ENCODE measurements at regions not wholly inside any gene's neighbourhood (a gene's known extent, or its start where the extent isn't known, plus 50 kb on each side); places are given as distances from the start of the nearest gene placed in this dataset.

DNA sequence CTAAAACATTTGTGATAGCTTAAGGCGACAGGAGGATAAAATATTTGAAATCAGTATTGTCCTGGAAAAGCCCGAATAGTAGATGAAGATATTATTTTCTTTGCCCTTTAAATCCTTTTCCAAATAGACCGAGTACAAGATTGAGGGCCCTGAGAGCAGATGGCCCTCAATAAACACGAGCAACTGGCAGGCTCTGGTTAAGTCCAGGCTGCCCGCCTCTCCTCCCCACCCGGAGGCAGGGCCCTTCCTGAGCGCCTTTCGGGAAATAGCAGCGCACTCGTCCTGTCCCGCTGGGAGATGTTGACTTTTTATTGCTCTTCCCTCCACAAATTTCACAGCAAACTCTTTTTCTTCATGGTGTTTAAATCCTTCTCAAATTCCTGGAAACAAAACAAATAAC, 50.8 kb upstream of the MAX start:
- TF ChIP-seq POLR2A (IDR thresholded peaks at IDR 0.05; ENCODE audit: low read depth, low read length) (no peak), TAF1 (IDR thresholded peaks at IDR 0.05; ENCODE audit: borderline replicate concordance, low read depth, low read length) (no peak), POLR2AphosphoS5 (IDR thresholded peaks at IDR 0.05; ENCODE audit: low read depth, low read length) (no peak)
- no peak for FAIRE-seq
- no peak for DNase-seq (ENCODE audit: insufficient read length)

DNA sequence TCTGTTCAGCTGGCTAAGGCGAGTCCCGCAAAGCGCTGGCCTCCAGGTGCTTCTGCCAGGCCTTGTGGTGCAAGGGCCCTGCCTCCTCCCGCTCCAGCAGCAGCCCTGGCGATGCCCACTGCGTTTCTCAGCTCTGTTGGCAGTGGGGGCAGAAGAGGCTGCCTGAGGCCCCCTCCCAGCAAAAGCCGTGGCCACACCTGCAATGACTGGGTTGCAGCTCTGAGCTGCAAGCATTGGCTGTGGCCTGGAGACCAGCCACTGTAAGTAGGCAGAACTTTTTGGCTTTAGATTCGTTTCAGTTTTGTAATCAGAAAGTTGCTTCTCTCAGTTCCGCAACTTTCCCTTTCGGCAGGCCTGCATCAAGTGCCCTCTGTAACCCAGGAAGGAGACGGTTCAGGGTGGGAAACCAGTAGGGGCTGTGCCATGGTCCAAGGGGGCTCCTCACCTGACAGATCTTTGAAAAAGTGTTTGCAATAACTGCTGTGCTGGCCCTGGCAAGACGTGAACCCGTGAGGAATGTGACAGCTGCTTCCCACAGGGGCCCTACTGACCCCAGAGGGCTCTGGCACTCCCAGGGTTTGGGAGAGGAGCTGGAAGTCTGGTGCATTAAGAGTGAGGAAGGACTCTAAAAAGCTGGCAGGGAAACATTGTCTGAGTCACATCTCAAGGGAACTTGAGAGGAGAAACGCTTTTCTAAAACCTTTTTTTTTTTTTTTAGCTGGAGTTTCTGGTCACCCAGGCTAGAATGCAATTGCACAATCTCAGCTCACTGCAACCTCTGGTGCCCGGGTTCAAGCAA, 54.5 kb upstream of the MAX start:
- TF ChIP-seq POLR2A (IDR thresholded peaks at IDR 0.05; ENCODE audit: low read depth, low read length) (no peak), TAF1 (IDR thresholded peaks at IDR 0.05; ENCODE audit: borderline replicate concordance, low read depth, low read length) (no peak)
- peak; percentile 52 for DNase-seq (ENCODE audit: insufficient read length)
- peak; percentile 24 for FAIRE-seq

DNA sequence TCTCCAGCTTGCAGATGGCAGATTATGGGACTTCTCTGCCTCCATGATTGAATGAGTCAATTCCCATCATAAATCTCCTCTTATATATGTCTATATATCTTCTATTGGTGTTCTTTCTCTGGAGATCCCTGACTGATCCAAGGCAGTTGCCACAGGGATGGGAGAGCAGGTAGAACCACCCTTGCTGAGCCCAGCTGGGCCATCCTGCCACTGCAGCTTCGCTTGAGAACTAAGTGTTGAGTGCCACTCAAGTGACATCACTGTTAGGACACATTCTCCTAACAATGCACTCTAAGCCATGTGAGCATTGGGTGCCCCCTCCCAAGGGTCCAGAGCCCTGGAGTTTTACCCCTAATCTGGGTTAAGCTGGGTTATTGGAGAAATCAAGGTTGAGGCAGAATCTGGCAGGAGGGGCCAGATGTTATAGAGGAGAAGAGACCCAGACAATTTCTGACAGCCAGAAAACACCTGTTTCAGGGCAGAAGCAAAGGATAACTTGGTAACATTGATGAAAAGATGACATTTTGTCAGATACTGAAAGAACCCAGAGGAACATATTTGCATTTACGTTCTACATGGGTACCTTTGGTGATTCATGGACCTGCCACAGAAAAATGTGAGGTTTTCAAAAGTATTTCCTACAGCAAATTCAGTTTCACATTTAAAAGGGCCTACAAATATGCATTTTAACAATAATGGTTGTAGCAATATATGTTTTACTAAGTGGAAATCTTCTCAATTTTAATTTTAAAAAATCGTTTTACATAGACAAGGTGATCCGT, 57.2 kb upstream of the MAX start:
- DNase-seq (ENCODE audit: insufficient read length) (no peak), FAIRE-seq (peak; percentile 40)
- no peak for TF ChIP-seq POLR2A (IDR thresholded peaks at IDR 0.05; ENCODE audit: low read depth, low read length)
- TF ChIP-seq POLR2AphosphoS5 (IDR thresholded peaks at IDR 0.05; ENCODE audit: low read depth, low read length) = no peak
- TF ChIP-seq TAF1 (IDR thresholded peaks at IDR 0.05; ENCODE audit: borderline replicate concordance, low read depth, low read length) = no peak

DNA sequence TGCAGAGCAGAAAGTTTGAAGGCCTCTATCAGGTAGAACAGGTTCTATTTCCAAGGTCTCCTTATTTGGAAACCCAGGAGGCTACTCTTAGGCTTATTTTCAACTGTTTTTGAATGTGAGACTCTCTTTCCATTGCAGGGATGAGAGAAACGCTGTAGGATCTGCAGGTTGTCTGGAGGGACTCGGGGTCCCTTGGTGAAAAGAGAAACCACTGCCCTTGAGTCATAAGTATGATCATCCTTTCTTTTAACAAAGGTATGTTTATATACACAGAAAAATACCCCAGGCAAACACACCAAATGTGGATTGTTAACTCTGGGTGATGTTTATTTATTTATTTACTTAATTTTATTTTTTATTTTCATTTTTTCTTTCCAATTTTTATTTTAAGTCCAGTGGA, 57.8 kb upstream of the MAX start:
- TF ChIP-seq POLR2A (IDR thresholded peaks at IDR 0.05; ENCODE audit: low read depth, low read length) = no peak
- TF ChIP-seq TAF1 (IDR thresholded peaks at IDR 0.05; ENCODE audit: borderline replicate concordance, low read depth, low read length) = no peak
- TF ChIP-seq POLR2AphosphoS5 (IDR thresholded peaks at IDR 0.05; ENCODE audit: low read depth, low read length) = no peak
- FAIRE-seq (no peak), DNase-seq (ENCODE audit: insufficient read length) (no peak)

DNA sequence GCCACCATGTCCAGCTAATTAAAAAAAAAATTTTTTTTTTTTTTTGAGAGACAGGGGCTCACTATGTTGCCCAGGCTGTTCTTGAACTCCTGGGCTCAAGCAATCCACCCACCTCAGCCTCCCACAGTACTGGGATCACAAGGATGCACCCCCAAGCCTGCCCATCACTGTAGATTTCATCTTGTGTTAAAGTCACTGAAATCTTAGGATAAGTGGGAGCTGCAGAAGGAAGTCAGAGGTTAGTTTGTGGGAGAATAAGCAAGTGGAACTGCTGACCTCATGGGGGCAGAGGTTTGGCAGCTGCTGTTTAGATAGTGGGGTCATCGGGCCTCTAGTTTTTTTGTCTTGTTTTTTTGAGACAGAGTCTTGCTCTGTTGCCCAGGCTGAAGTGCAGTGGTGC, 59.7 kb upstream of the MAX start:
- TF ChIP-seq POLR2AphosphoS5 (IDR thresholded peaks at IDR 0.05; ENCODE audit: low read depth, low read length) = no peak
- no peak for TF ChIP-seq POLR2A (IDR thresholded peaks at IDR 0.05; ENCODE audit: low read depth, low read length)
- no peak for TF ChIP-seq TAF1 (IDR thresholded peaks at IDR 0.05; ENCODE audit: borderline replicate concordance, low read depth, low read length)
- DNase-seq (ENCODE audit: insufficient read length) (no peak), FAIRE-seq (no peak)

DNA sequence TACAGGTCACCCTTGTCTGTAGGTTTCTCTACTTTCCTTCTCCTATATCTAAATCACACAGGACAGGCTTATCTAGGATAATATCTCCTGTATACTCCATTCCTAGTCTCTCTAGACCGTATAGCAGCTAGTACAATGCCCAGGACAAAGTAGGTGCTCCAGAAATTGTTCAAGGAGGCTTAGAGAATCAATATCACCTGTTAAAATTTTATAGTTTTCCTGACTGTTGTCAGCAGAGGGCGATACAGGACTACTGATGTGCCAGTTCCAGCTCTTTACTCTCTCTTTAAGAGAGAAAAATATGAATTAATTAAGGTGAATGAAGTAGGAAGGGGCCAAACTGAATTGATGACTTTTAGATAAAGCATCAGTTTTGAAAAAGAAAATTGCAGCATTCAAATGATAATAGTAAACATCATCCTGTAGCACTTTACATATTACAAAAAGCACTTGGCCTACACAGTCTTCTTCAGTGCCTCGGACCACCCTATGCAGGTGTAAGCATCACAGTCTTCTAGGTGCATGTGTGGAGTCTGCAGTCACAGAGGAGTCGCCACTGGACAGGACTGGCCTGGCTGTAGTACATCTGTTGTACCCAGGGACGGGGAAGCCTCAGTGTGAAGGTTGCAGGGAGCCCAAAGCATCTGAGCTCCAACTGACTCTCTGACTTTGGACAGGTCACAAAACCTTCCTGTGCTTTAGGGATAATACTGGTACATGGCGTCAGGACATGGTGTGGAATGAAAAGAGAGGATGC, 61.9 kb upstream of the MAX start:
- DNase-seq (ENCODE audit: insufficient read length) (no peak), FAIRE-seq (peak; percentile 69)
- TF ChIP-seq POLR2AphosphoS5 (IDR thresholded peaks at IDR 0.05; ENCODE audit: low read depth, low read length) (no peak), TAF1 (IDR thresholded peaks at IDR 0.05; ENCODE audit: borderline replicate concordance, low read depth, low read length) (no peak), POLR2A (IDR thresholded peaks at IDR 0.05; ENCODE audit: low read depth, low read length) (no peak)

DNA sequence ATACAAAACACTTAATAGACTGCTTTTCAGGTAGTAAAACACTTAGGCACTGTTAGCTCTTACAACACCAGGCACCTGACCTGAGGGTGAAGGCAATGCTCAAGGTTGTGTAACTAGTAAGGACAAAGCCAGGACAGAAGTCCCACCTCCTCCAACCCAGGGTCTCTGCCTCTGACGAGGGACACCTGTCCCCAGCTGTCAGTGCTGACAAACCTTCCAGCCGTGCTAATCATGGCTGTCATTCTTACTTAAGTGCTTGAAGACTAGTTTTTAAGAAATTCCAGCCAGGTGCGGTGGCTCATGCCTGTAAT, 62.5 kb upstream of the MAX start:
- DNase-seq (ENCODE audit: insufficient read length) (no peak), FAIRE-seq (no peak)
- TF ChIP-seq POLR2A (IDR thresholded peaks at IDR 0.05; ENCODE audit: low read depth, low read length) (no peak), POLR2AphosphoS5 (IDR thresholded peaks at IDR 0.05; ENCODE audit: low read depth, low read length) (no peak), TAF1 (IDR thresholded peaks at IDR 0.05; ENCODE audit: borderline replicate concordance, low read depth, low read length) (no peak)

DNA sequence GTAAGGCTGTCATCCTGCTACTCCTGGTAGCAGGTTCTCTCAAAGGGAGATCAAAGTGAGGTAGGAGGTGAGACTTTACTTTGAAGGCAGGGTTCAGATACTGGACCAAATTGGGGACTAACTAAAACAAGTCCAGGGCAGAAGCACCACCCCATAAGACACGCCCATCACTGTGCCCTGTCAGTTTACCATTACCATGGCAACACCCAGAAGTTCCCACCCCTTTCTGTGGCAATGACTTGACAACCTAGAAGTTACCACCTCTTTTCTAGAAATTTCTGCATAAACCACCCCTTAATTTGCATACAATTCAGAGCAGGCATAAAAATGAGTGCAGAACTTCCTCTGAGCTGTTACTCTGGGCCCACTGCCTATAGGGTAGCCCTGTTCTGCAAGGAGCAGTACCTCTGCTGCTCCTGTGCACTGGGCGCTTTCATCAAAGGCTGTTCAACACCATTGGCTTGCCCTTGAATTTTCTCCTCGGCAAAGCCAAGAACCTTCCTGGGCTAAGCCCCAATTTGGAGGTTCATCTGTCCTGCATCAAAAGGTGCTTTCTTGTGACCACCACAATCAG, 64.8 kb upstream of the MAX start:
- peak; percentile 86 for FAIRE-seq
- no peak for TF ChIP-seq TAF1 (IDR thresholded peaks at IDR 0.05; ENCODE audit: borderline replicate concordance, low read depth, low read length)
- peak; percentile 75; the same call in 1 of the 2 replicates for TF ChIP-seq POLR2A (IDR thresholded peaks at IDR 0.05; ENCODE audit: low read depth, low read length)
- TF ChIP-seq POLR2AphosphoS5 (IDR thresholded peaks at IDR 0.05; ENCODE audit: low read depth, low read length) = peak; percentile 27; the same call in 1 of the 2 replicates
- DNase-seq (ENCODE audit: insufficient read length) = no peak

DNA sequence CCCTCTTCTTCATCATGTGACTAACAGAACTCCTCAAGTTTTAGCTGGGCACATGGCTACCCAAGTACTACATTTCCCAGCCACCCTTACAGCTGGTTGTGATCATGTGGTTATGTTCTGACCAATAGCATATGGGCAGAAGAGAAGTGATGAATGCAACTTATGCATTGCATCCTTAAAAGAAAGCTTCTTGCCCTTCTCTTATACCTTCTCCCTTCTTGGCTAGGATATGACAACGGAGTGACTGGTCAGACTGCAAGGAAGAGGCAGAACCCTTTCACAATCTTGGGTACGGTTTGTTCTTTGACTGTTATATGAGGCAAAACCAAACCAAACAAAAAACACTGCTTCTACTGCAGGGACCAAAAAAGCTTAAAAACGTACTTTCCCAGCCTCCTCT, 66.5 kb upstream of the MAX start:
- peak; percentile 53 for FAIRE-seq
- TF ChIP-seq POLR2AphosphoS5 (IDR thresholded peaks at IDR 0.05; ENCODE audit: low read depth, low read length) (no peak; the same call in 1 of the 2 replicates), POLR2A (IDR thresholded peaks at IDR 0.05; ENCODE audit: low read depth, low read length) (no peak), TAF1 (IDR thresholded peaks at IDR 0.05; ENCODE audit: borderline replicate concordance, low read depth, low read length) (no peak)
- DNase-seq (ENCODE audit: insufficient read length) = no peak

DNA sequence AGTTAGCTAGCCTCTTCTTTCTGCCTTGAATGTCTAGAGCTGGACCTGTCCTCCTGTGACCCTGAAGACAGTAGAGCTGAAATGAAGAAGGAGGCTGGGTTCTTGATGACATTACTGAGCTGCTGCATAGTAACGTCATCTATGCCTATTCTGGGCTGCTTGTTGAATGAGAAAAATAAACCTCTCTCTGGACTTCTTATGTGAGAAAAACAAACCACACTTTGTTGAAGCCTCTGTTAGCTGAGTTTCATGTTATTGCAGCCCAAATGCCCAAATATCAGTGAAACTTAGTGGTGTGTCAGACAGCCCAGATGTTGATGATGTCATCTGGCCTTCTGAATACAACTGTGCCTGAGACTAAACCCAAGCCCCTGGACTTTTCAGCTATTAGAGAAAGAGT, 67.0 kb upstream of the MAX start:
- DNase-seq (ENCODE audit: insufficient read length) (peak; percentile 52), FAIRE-seq (peak; percentile 90)
- TF ChIP-seq POLR2A (IDR thresholded peaks at IDR 0.05; ENCODE audit: low read depth, low read length) (peak; percentile 75), POLR2AphosphoS5 (IDR thresholded peaks at IDR 0.05; ENCODE audit: low read depth, low read length) (peak; percentile 73; the same call in 1 of the 2 replicates), TAF1 (IDR thresholded peaks at IDR 0.05; ENCODE audit: borderline replicate concordance, low read depth, low read length) (no peak)

DNA sequence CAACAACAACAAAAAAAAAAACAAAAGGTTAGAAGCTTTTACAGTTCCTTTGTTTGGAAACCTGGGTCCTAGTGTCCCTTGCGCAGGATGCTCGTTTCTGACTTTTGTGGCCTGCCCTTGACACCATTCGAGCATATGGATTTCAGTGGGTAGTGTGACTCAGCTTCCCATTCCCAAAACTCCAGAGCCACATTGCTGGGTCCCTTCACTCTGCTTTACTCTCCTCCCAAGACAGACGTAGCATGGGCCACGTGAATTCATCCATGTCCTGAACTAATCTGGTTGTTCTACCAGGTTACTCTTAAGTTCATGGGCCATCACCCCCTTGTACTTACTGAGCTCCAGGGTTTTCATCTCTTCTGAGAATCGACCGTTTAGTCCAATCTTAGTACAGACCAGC, 68.0 kb upstream of the MAX start:
- DNase-seq (ENCODE audit: insufficient read length) = no peak
- TF ChIP-seq TAF1 (IDR thresholded peaks at IDR 0.05; ENCODE audit: borderline replicate concordance, low read depth, low read length) (no peak), POLR2AphosphoS5 (IDR thresholded peaks at IDR 0.05; ENCODE audit: low read depth, low read length) (0 out of 2 replicates have a peak, but pooled peaks have one; percentile 44)
- FAIRE-seq = no peak
